ENCODE measurements at regions not wholly inside any gene's neighbourhood (a gene's known extent, or its start where the extent isn't known, plus 50 kb on each side); places are given as distances from the start of the nearest gene placed in this dataset.

GRCh38 chr20:11287126-11287525 is 613.3 kb upstream of the JAG1 start:
- no peaks in the 10 kb centered on the region for H3K27me3 Mint-ChIP-seq
- no peak overlapping the region for H3K4me3 Mint-ChIP-seq
- no peaks in the 10 kb centered on the region for H3K9me3 Mint-ChIP-seq
- POLR2A ChIA-PET, result no interaction called here
- H3K4me1 Mint-ChIP-seq, result no peaks in the 10 kb centered on the region
- no peak overlapping the region for H3K27ac Mint-ChIP-seq
- CTCF ChIA-PET, result no interaction called here
- no peaks in the 10 kb centered on the region for H3K36me3 Mint-ChIP-seq (ENCODE audit: low read depth)
- no peak for DNase-seq

DNA sequence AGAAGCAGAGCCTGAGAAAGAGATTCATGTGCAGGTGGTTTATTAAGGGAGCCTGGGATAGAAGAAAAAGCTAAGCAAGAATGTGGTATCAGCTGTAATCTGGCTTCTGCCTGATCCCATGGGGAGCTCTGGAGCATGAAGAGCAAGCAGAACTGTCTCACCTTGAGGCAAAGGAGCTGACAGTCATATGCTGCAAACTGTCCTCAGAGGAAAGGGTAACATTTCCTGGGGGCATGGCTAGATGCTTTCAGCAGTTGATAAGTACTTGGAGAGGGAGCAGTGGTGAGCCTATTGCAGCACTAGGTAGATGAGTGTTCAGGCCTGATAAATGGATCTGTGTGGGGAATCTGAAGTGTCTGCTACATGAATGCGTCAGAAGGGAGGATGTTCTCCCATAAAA is 621.5 kb upstream of the BTBD3 start:
- Mint-ChIP-seq H3K27ac (no peak overlapping the region), H3K4me1 (no peaks in the 10 kb centered on the region), H3K9me3 (no peaks in the 10 kb centered on the region), H3K4me3 (no peak overlapping the region), H3K36me3 (ENCODE audit: low read depth) (no peaks in the 10 kb centered on the region), H3K27me3 (no peaks in the 10 kb centered on the region)
- ChIA-PET CTCF (no interaction called here), POLR2A (no interaction called here)
- no peak for DNase-seq

DNA sequence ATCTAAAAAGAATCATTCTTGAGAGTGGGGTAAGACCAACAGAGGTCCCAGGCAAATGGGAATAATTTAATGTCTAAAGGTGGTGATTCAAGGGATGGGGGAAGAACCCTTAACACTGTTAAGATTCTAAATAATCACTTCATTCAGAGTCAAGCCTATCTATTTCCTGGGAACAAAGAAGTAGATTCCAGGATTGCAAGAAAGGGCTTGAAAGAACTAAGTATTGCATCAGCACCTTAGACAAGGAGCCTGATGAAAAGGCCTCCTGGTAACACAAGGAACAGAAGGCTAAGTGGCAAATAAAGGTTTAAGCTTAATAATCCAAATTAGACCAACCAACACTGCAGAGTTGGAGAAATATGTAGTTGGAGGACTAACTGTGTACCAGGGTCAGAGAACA is 620.7 kb upstream of the BTBD3 start:
- DNase-seq, result no peak
- Mint-ChIP-seq H3K4me3 (no peak overlapping the region), H3K27me3 (no peaks in the 10 kb centered on the region), H3K4me1 (no peaks in the 10 kb centered on the region), H3K9me3 (no peaks in the 10 kb centered on the region), H3K36me3 (ENCODE audit: low read depth) (no peaks in the 10 kb centered on the region), H3K27ac (no peak overlapping the region)
- CTCF ChIA-PET, result no interaction called here
- POLR2A ChIA-PET, result no interaction called here

DNA sequence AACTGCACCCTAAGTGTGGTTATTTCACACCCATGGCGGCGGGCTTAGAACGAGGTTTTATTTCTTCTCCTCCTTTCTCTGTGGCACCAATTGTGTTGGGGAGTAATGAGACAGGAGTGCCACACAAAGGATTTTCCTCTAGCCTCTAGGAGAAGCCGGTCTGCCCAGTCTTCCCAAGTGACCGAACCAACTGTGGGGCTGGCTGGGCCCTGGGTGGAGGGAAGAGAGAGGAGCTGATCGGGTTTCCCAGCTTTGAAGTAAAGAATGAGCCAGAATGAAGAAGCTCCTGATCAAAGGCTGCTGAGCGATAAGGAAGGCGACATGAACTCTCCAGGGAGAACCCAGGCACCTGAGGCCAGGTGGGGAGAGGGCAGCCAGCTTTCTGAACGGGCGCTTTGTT is 616.0 kb upstream of the BTBD3 start:
- ChIA-PET POLR2A (no interaction called here), CTCF (no interaction called here)
- H3K27ac Mint-ChIP-seq, result no peak overlapping the region
- no peaks in the 10 kb centered on the region for H3K36me3 Mint-ChIP-seq (ENCODE audit: low read depth)
- H3K9me3 Mint-ChIP-seq, result no peaks in the 10 kb centered on the region
- no peak for DNase-seq
- no peaks in the 10 kb centered on the region for H3K4me1 Mint-ChIP-seq
- H3K4me3 Mint-ChIP-seq, result no peak overlapping the region
- no peaks in the 10 kb centered on the region for H3K27me3 Mint-ChIP-seq

- DNase-seq, result no peak
- no peaks in the 10 kb centered on the region for H3K36me3 Mint-ChIP-seq (ENCODE audit: low read depth)
- no peaks in the 10 kb centered on the region for H3K4me1 Mint-ChIP-seq
- no peaks in the 10 kb centered on the region for H3K27me3 Mint-ChIP-seq
- H3K27ac Mint-ChIP-seq, result no peak overlapping the region
- POLR2A ChIA-PET, result no interaction called here
- H3K4me3 Mint-ChIP-seq, result no peak overlapping the region
- CTCF ChIA-PET, result no interaction called here
- no peaks in the 10 kb centered on the region for H3K9me3 Mint-ChIP-seq
Measured at GRCh38 chr20:11302436-11302835, 615.3 kb upstream of the BTBD3 start.

DNA sequence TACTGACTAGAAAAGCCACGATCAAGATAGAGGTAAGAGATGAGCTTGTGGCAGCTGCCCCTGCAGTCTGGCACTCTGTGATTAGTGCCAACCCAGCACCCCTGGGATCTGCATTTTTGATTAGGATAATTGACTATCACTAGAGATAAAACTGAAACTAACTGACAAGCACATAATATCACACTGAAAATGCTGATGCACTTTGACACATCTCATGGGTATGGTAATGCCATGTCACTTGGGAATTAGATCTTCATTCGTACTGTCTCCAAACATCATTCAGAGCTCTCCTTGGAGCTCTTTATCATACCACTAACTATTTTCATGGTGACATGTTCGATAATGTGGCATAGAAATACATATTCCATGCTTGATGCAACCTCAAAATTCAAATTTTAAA is 612.9 kb upstream of the BTBD3 start:
- no peak overlapping the region for H3K4me3 Mint-ChIP-seq
- H3K27ac Mint-ChIP-seq, result no peak overlapping the region
- H3K9me3 Mint-ChIP-seq, result no peaks in the 10 kb centered on the region
- no peaks in the 10 kb centered on the region for H3K36me3 Mint-ChIP-seq (ENCODE audit: low read depth)
- H3K27me3 Mint-ChIP-seq, result no peaks in the 10 kb centered on the region
- DNase-seq, result no peak
- ChIA-PET CTCF (no interaction called here), POLR2A (no interaction called here)
- H3K4me1 Mint-ChIP-seq, result no peaks in the 10 kb centered on the region

GRCh38 chr20:11305406-11305805 is 612.3 kb upstream of the BTBD3 start:
- Mint-ChIP-seq H3K27ac (no peak overlapping the region), H3K27me3 (no peaks in the 10 kb centered on the region), H3K36me3 (ENCODE audit: low read depth) (no peaks in the 10 kb centered on the region), H3K4me3 (no peak overlapping the region), H3K4me1 (no peaks in the 10 kb centered on the region), H3K9me3 (no peaks in the 10 kb centered on the region)
- POLR2A ChIA-PET, result no interaction called here
- DNase-seq, result no peak
- CTCF ChIA-PET, result no interaction called here

DNA sequence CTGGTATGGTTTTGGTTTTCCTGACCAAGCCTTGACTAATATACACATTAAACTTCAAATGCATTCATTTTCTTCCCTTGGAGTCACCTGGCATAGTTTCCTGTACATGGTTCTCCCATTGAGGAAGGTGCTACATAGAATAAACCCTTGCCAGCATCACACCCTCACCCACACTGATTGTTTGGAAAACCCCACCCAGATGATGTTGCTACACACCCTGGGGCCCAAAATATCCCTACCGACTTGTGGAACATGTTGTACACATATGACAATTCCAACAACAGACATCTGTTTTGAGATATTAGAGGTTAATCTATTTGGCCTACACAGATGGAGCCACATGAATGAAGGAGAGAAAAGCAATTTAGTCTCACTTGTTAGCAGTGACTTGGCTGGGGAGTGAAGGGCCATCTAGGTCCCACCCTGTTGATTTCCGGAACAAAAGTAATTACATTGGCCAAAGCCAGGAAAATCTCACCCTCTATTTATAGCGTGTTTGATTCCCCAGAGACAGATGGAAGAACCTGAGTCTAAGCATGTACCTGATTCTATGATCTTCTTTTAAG is 606.0 kb upstream of the BTBD3 start:
- Mint-ChIP-seq H3K27me3 (no peaks in the 10 kb centered on the region), H3K4me1 (no peaks in the 10 kb centered on the region), H3K9me3 (peaks cover 4% of the 10 kb centered on the region), H3K36me3 (ENCODE audit: low read depth) (no peaks in the 10 kb centered on the region), H3K4me3 (no peak overlapping the region), H3K27ac (no peak overlapping the region)
- POLR2A ChIA-PET, result no interaction called here
- DNase-seq, result no peak
- CTCF ChIA-PET, result interaction anchor here (0.6 kb wide), 1 partner anchor 12 kb away, joined by 4 read pairs; no protein-coding TSS in a partner anchor

- ChIA-PET CTCF (no interaction called here), POLR2A (no interaction called here)
- Mint-ChIP-seq H3K27me3 (no peaks in the 10 kb centered on the region), H3K27ac (no peak overlapping the region), H3K4me1 (no peaks in the 10 kb centered on the region), H3K9me3 (peaks cover 7% of the 10 kb centered on the region), H3K4me3 (no peak overlapping the region), H3K36me3 (ENCODE audit: low read depth) (no peaks in the 10 kb centered on the region)
- DNase-seq, result no peak
Measured at GRCh38 chr20:11315525-11315924, 602.2 kb upstream of the BTBD3 start.

GRCh38 chr20:11316244-11316643 is 601.4 kb upstream of the BTBD3 start:
- H3K27ac Mint-ChIP-seq, result no peak overlapping the region
- H3K9me3 Mint-ChIP-seq, result peaks cover 4% of the 10 kb centered on the region
- no peaks in the 10 kb centered on the region for H3K36me3 Mint-ChIP-seq (ENCODE audit: low read depth)
- H3K4me1 Mint-ChIP-seq, result no peaks in the 10 kb centered on the region
- H3K27me3 Mint-ChIP-seq, result no peaks in the 10 kb centered on the region
- H3K4me3 Mint-ChIP-seq, result no peak overlapping the region
- no peak for DNase-seq
- POLR2A ChIA-PET, result no interaction called here
- CTCF ChIA-PET, result no interaction called here

DNA sequence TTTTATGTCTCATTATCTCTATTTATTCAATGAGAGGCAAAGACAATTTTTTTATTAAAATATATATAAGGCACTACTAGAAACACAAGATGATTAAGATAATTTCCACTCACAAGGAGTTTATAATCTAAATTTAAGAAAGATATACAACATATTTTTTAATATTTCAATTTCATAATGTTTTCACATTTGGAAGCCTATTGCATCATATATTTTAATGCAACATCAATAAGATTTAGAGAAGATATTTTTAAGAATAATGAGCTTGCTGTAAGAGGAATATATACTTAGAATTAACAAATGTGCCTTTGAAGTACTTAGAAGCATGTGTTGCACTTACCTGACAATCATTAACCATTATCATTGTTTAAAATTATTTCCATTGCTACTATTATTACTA is 597.7 kb upstream of the BTBD3 start:
- DNase-seq, result no peak
- Mint-ChIP-seq H3K36me3 (ENCODE audit: low read depth) (no peaks in the 10 kb centered on the region), H3K4me1 (no peaks in the 10 kb centered on the region), H3K4me3 (no peak overlapping the region), H3K27me3 (no peaks in the 10 kb centered on the region), H3K27ac (no peak overlapping the region), H3K9me3 (peaks cover 11% of the 10 kb centered on the region)
- ChIA-PET CTCF (no interaction called here), POLR2A (no interaction called here)

GRCh38 chr20:11323816-11324215 is 593.9 kb upstream of the BTBD3 start:
- Mint-ChIP-seq H3K27ac (no peak overlapping the region), H3K27me3 (no peaks in the 10 kb centered on the region), H3K36me3 (ENCODE audit: low read depth) (no peaks in the 10 kb centered on the region), H3K4me1 (no peaks in the 10 kb centered on the region), H3K9me3 (peaks cover 14% of the 10 kb centered on the region), H3K4me3 (no peak overlapping the region)
- ChIA-PET CTCF (no interaction called here), POLR2A (no interaction called here)
- no peak for DNase-seq

GRCh38 chr20:11324990-11325389 is 592.7 kb upstream of the BTBD3 start:
- no peaks in the 10 kb centered on the region for H3K4me1 Mint-ChIP-seq
- H3K36me3 Mint-ChIP-seq (ENCODE audit: low read depth), result no peaks in the 10 kb centered on the region

DNA sequence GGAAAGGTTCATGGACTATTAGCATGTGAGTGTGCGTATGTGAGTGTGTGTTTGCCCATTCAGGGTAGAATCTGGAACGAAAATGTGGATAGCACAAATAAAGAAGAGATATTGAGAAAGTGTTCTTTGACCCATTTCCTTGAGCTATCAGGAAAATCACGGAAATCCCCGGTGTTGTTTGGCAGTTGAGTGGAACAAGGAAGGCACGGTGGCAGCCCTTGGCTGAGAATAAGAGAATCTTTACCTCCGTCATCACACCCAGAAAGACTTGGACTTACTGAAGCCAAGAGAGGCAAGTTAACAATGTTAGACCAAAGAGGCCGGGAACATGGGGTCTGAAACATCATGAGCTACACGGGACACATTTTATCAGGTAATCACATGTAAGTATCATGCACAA is 588.9 kb upstream of the BTBD3 start:
- Mint-ChIP-seq H3K27ac (no peak overlapping the region), H3K4me1 (no peaks in the 10 kb centered on the region), H3K4me3 (no peak overlapping the region), H3K36me3 (ENCODE audit: low read depth) (no peaks in the 10 kb centered on the region), H3K9me3 (peaks cover 10% of the 10 kb centered on the region), H3K27me3 (no peaks in the 10 kb centered on the region)
- ChIA-PET POLR2A (no interaction called here), CTCF (no interaction called here)
- DNase-seq, result no peak

More at GRCh38 chr20:11324990-11325389, 592.7 kb upstream of the BTBD3 start:
- ChIA-PET CTCF (no interaction called here), POLR2A (no interaction called here)
- no peak for DNase-seq
- Mint-ChIP-seq H3K9me3 (peaks cover 14% of the 10 kb centered on the region), H3K4me3 (no peak overlapping the region), H3K27ac (no peak overlapping the region), H3K27me3 (no peaks in the 10 kb centered on the region)

- ChIA-PET CTCF (interaction anchor here (0.5 kb wide), 1 partner anchor 271 kb away, joined by 3 read pairs; no protein-coding TSS in a partner anchor), POLR2A (no interaction called here)
- no peak overlapping the region for H3K4me3 Mint-ChIP-seq
- peaks cover 10% of the 10 kb centered on the region for H3K9me3 Mint-ChIP-seq
- no peaks in the 10 kb centered on the region for H3K4me1 Mint-ChIP-seq
- no peaks in the 10 kb centered on the region for H3K27me3 Mint-ChIP-seq
- no peaks in the 10 kb centered on the region for H3K36me3 Mint-ChIP-seq (ENCODE audit: low read depth)
- no peak for DNase-seq
- H3K27ac Mint-ChIP-seq, result no peak overlapping the region
Measured at GRCh38 chr20:11329271-11329670, 588.4 kb upstream of the BTBD3 start.

Measured in activated CD4-positive, alpha-beta T cell treated with anti-CD3 and anti-CD28 coated beads, Interleukin-2, amount 10 ng/mL, durations not matched to agents 7 days and 5 days (primary cell).